K562 (cell line): ENCODE measurements at regions not wholly inside any gene's neighbourhood (a gene's known extent, or its start where the extent isn't known, plus 50 kb on each side); places are given as distances from the start of the nearest gene placed in this dataset.
A peak's percentile ranks its signal among the peaks of the same experiment; 100 is the strongest.

Source experiments
- ATAC-seq: fragments of 200-7000 bp; cut with Tn5 transposase; 3 replicates; pipeline ENCODE4 v1.9.1; 2020; ENCODE audit warnings: moderate library complexity
- BruUV-seq: library from RNA; stranded (reverse); fragments of 400-500 nt; replicated peaks from 2 replicates; lab custom pipeline; 2021; lab: Mats Ljungman, UMichigan
- CTCF ChIA-PET: fragments of 300-600 bp; formaldehyde crosslinking; extraction: SDS; loops from one replicate; lab custom pipeline; 2021; ENCODE audit warnings: low intra/inter-chr PET ratio; lab: Yijun Ruan, JAX
- POLR2A ChIA-PET: fragments of 300-600, 350-650 bp; sonication (Branson Sonifier 250); formaldehyde crosslinking; extraction: SDS; loops from one replicate; lab custom pipeline; 2021; ENCODE audit warnings: antibody characterized with exemption, inconsistent platforms; lab: Yijun Ruan, JAX
- DNase-seq, 4 experiments: peaks; one replicate each; pipeline versions ENCODE4 v3.0.0 to v3.0.0-alpha.2; 2011 to 2018; ENCODE audit warnings: low spot score in 3 of 4, mixed read lengths in 3 of 4; ENCODE audit errors: extremely low read depth in 1 of 4
- FAIRE-seq: peaks from 2 replicates; lab custom pipeline; 2011; peaks lifted over from hg19 to GRCh38; lab: Jason Lieb, UNC
- H2AFZ ChIP-seq: 2 replicates; pipeline ENCODE4 v1.6.0; 2011; ENCODE audit warnings: low read depth, low read length, control low read depth, inconsistent platforms
- H3K27ac ChIP-seq: fragments of 200-600 bp; 3 replicates; pipeline ENCODE4 v1.8.0; 2011; ENCODE audit warnings: low read depth, mild to moderate bottlenecking, control low read depth, inconsistent platforms, low read length, moderate library complexity, mixed read lengths; ENCODE audit errors: extremely low read depth
- H3K27me3 ChIP-seq, 2 experiments: fragments of 300-600 bp in 1 of 2; 2 replicates in 1 of 2; 3 replicates in 1 of 2; pipeline versions ENCODE4 v1.6.0 to v1.8.0; 2011; ENCODE audit warnings: inconsistent platforms in 2 of 2, low read length in 2 of 2, mild to moderate bottlenecking in 1 of 2, mixed read lengths in 1 of 2, moderate library complexity in 1 of 2; ENCODE audit not compliant: control insufficient read depth in 2 of 2, insufficient read depth in 2 of 2
- H3K36me3 ChIP-seq: fragments of 300-600 bp; 3 replicates; pipeline ENCODE4 v1.8.0; 2011; ENCODE audit warnings: mild to moderate bottlenecking, low read length, inconsistent platforms; ENCODE audit not compliant: control insufficient read depth, insufficient read depth
- H3K4me1 ChIP-seq, 2 experiments: fragments of 200-600 bp in 1 of 2; replicated peaks in 1 of 2; 2 replicates in 1 of 2; 3 replicates in 1 of 2; pipeline versions ENCODE4 v1.5.1 to v1.8.0; 2011; ENCODE audit warnings: inconsistent platforms in 2 of 2, low read length in 2 of 2, mild to moderate bottlenecking in 1 of 2, mixed read lengths in 1 of 2, moderate library complexity in 1 of 2; ENCODE audit not compliant: control insufficient read depth in 2 of 2, insufficient read depth in 2 of 2
- H3K4me2 ChIP-seq: 2 replicates; pipeline ENCODE4 v1.6.1; 2011; ENCODE audit warnings: low read length, control low read depth, inconsistent platforms, mixed read lengths; ENCODE audit not compliant: insufficient read depth
- H3K4me3 ChIP-seq: fragments of 200-600 bp; sonication (generic), shearing (Covaris generic); 2 replicates; pipeline ENCODE4 v1.5.1; 2016; ENCODE audit warnings: control low read depth, inconsistent platforms
- H3K79me2 ChIP-seq: fragments of 200-600 bp; 3 replicates; pipeline ENCODE4 v1.8.0; 2011; ENCODE audit warnings: low read length, inconsistent platforms; ENCODE audit not compliant: control insufficient read depth, insufficient read depth
- H3K9ac ChIP-seq, 2 experiments: 2 replicates each; pipeline versions ENCODE4 v1.6.0 to v1.6.1; 2011; ENCODE audit warnings: low read depth in 2 of 2, low read length in 2 of 2, control low read depth in 1 of 2, inconsistent platforms in 1 of 2, mild to moderate bottlenecking in 1 of 2, mixed read lengths in 1 of 2; ENCODE audit not compliant: insufficient read depth in 1 of 2
- H3K9me1 ChIP-seq: one replicate; pipeline ENCODE4 v1.6.0; 2011; ENCODE audit warnings: inconsistent platforms, mild to moderate bottlenecking, low read length, moderate library complexity; ENCODE audit not compliant: control insufficient read depth, insufficient read depth
- H3K9me3 ChIP-seq: replicated peaks from 2 replicates; pipeline ENCODE4 v1.5.1; 2011; ENCODE audit warnings: low read depth, low read length, inconsistent platforms; ENCODE audit not compliant: control insufficient read depth, insufficient read depth
- H4K20me1 ChIP-seq: replicated peaks from 2 replicates; pipeline ENCODE4 v1.6.1; 2011; ENCODE audit warnings: low read length, inconsistent platforms, mixed read lengths; ENCODE audit not compliant: control insufficient read depth, insufficient read depth
- WGBS: fragments of 100-300 bp; shearing (Covaris generic); methylation state at CpG from one replicate; pipeline ENCODE4 v1.1.6; 2016; ENCODE audit warnings: low coverage, mixed read lengths; ENCODE audit not compliant: insufficient coverage; ENCODE audit errors: missing lambda C conversion rate; 5-methylcytosine and 5-hydroxymethylcytosine counted together
- in situ Hi-C: fragments of 300-500 bp; cut with MboI; formaldehyde crosslinking; loops from 4 replicates; pipeline ENCODE4 v1.15.0; 2018; ENCODE audit warnings: inconsistent platforms, mixed read lengths
- intact Hi-C: fragments of 100-400 bp; cut with micrococcal nuclease; formaldehyde crosslinking; loops from 2 replicates; pipeline ENCODE4 v1.14.2; 2022
- TF ChIP-seq, protein P1 (sequence below), 2 experiments: fragments of 450-650 bp in 1 of 2; sonication (generic) in 1 of 2; formaldehyde crosslinking in 1 of 2; IDR thresholded peaks in 1 of 2; conservative IDR thresholded peaks in 1 of 2; 2 replicates each; pipeline versions ENCODE4 v1.6.1 to v1.8.1; 2016 to 2023; ENCODE audit warnings: mild to moderate bottlenecking in 2 of 2, moderate library complexity in 2 of 2, inconsistent platforms in 1 of 2, missing genetic modification reagents in 1 of 2
- TF ChIP-seq, protein P2 (sequence below), 3 experiments: IDR thresholded peaks in 2 of 3; conservative IDR thresholded peaks in 1 of 3; 2 replicates each; pipeline ENCODE4 v1.5.1; 2011 to 2012; ENCODE audit warnings: low read length in 3 of 3, mild to moderate bottlenecking in 3 of 3, control low read depth in 2 of 3, improper control_type of control experiment in 1 of 3, inconsistent platforms in 1 of 3, low read depth in 1 of 3, mixed read lengths in 1 of 3, moderate library complexity in 1 of 3; ENCODE audit not compliant: insufficient read depth in 2 of 3

DNA sequence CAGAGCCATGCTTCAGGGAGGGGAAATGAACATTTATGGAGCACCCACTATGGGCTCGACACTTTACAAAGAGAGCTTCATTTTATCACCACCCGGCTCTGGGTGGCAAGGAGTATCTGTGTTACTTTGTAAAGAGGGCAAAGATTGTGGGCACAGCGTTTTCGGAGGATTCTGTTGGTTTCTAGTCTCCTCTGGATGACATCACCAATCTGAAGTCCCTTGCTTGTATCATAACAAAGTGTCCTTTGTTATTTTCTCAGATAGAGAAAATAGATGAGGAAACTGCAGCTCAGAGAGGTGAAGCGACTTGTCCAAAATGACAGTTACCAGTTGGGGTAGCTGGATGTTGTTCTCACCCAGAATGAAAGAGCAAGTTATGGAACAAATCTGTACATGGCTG, 162.8 kb downstream of the GLI2 start:
- ATAC-seq (no peak), DNase-seq (no peak), FAIRE-seq (no peak)
- H3K9me3 ChIP-seq = no peaks in the 10 kb centered on the region
- in situ Hi-C loops = no loop called here
- H3K9ac ChIP-seq = no peak overlapping the region; a peak in 1 of 4 replicates
- BruUV-seq = no TSS peak
- no peaks in the 10 kb centered on the region for H3K79me2 ChIP-seq
- TF ChIP-seq, protein P1, sequence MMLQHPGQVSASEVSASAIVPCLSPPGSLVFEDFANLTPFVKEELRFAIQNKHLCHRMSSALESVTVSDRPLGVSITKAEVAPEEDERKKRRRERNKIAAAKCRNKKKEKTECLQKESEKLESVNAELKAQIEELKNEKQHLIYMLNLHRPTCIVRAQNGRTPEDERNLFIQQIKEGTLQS (IDR thresholded peaks at IDR 0.05) = 0 out of 2 replicates have a peak, but pooled peaks have one; percentile 12
- TF ChIP-seq, protein P1 (CRISPR knock-in tag; conservative IDR thresholded peaks at IDR 0.05) = no peak
- TF ChIP-seq, protein P2, sequence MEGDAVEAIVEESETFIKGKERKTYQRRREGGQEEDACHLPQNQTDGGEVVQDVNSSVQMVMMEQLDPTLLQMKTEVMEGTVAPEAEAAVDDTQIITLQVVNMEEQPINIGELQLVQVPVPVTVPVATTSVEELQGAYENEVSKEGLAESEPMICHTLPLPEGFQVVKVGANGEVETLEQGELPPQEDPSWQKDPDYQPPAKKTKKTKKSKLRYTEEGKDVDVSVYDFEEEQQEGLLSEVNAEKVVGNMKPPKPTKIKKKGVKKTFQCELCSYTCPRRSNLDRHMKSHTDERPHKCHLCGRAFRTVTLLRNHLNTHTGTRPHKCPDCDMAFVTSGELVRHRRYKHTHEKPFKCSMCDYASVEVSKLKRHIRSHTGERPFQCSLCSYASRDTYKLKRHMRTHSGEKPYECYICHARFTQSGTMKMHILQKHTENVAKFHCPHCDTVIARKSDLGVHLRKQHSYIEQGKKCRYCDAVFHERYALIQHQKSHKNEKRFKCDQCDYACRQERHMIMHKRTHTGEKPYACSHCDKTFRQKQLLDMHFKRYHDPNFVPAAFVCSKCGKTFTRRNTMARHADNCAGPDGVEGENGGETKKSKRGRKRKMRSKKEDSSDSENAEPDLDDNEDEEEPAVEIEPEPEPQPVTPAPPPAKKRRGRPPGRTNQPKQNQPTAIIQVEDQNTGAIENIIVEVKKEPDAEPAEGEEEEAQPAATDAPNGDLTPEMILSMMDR (IDR thresholded peaks at IDR 0.05 in 2 of 3, conservative IDR thresholded peaks at IDR 0.05 in 1 of 3; ENCODE audit: insufficient read depth in 2 of 3, low read depth in 1 of 3, low read length in 3 of 3) = no peak
- WGBS = 16% methylated on average over 5 of the region's 5 CpGs
- no peak overlapping the region for H3K4me3 ChIP-seq
- H3K27me3 ChIP-seq = peaks cover 17 to 46% of the 10 kb centered on the region in 2 experiments; a peak in 4 of 5 replicates
- no peak overlapping the region for H3K27ac ChIP-seq
- no peaks in the 10 kb centered on the region; a peak in 1 of 5 replicates for H3K4me1 ChIP-seq
- POLR2A ChIA-PET = interaction anchor here (0.7 to 1.6 kb wide), 4 partner anchors 11 to 22 kb away, joined by 3 to 4 read pairs (median 4); no protein-coding TSS in a partner anchor
- no peak overlapping the region for H2AFZ ChIP-seq
- H3K9me1 ChIP-seq = no peaks in the 10 kb centered on the region
- no peak overlapping the region for H3K4me2 ChIP-seq
- CTCF ChIA-PET = no interaction called here
- H4K20me1 ChIP-seq = 0 out of 2 replicates have a peak, but pooled peaks cover 5% of the 10 kb centered on the region
- intact Hi-C loops = no loop called here
- no peaks in the 10 kb centered on the region for H3K36me3 ChIP-seq
